ENCODE measurements at regions not wholly inside any gene's neighbourhood (a gene's known extent, or its start where the extent isn't known, plus 50 kb on each side); places are given as distances from the start of the nearest gene placed in this dataset.

DNA sequence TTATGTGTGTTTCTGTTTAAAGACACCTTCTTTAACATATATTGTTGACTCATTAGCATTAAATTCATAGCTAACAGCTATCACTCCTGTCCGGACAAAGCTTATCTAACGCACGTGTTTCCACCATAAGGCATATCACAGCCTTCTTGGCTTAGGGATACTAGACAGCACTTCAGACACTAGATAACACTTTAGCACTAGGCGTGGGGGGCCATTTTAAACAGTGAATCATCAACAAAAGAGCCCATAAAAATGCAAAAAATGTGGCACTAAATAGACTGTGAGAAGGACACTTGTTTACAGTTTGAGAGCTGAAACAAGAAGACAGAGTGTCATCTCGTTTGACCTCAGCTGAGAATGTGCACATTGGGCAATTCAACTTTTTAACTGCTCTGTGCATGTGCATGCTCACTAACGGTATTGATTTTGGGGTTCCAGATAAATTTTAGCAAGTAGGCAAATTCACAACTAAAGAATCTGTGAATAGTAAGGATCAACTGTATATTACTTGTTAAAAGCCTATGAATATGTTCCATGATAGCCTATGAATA is 58.9 kb upstream of the RAI2 start:
- no peak for DNase-seq

DNA sequence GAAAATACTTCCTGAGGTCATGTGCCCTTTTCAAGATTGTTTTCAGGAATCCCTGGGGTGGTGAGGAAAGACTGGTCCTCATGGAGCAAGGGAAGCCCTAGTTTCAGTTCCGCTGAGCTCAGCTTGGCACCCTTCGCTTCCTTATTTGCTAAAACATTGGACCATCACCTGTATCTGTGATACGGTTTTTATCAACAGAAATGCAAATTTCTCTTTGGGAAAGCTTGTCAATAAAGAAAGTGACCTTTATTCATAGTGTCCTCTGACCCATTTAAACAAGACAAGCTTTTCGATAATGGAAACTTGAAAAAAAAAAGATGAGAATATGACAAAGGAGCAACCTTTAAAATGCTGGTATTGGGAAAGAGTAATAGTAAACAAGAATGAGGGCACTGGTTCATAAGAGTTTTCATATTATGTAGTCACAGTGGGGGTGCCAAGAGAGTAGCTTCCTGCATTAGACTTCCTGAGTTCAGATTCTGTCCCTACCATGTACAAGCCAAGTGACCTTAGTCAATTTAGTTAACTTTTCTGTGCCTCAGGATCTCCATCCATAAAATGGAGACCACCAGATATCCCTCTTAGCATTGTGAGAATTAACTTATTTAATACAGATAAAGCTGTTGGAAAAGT is 57.0 kb upstream of the RAI2 start:
- DNase-seq, result no peak

DNA sequence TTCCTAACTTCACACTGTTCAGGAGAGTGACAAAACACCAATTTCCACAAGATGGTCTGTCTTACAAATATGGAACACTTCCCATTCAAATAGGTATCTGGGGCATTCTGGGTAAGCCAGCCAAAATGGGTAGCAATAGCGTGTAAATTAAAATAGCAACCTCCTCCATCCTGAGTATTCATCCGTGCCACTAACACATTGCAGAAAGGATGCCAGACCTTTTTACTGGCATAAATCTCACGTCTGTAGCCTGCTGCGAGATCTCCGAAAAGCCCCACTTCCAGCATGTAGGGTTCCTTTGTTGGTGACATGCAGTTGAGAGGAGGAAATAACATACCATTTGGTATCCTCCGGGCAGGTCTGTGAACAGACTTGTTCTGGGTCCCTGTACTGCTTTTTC is 52.7 kb upstream of the RAI2 start:
- no peak for DNase-seq

Measured in NCI-H1694 (cell line).